BE2C (cell line): ENCODE measurements at regions not wholly inside any gene's neighbourhood (a gene's known extent, or its start where the extent isn't known, plus 50 kb on each side); places are given as distances from the start of the nearest gene placed in this dataset.

Experiments used
- DNase-seq: peaks from one replicate; pipeline ENCODE4 v3.0.0-alpha.2; 2020
- H3K27me3 ChIP-seq: fragments of 250-450 bp; sonication (Bioruptor Pico); 2 replicates; pipeline ENCODE4 v1.5.1; 2020; ENCODE audit warnings: mild to moderate bottlenecking
- H3K36me3 ChIP-seq: fragments of 250-450 bp; sonication (Bioruptor Pico); 2 replicates; pipeline ENCODE4 v1.5.1; 2020; ENCODE audit warnings: mild to moderate bottlenecking
- H3K4me1 ChIP-seq: fragments of 250-450 bp; sonication (Bioruptor Pico); 2 replicates; pipeline ENCODE4 v1.5.1; 2020
- H3K4me3 ChIP-seq: 2 replicates; pipeline ENCODE4 v1.5.1; 2011; ENCODE audit warnings: low read depth, low read length
- H3K9me3 ChIP-seq: fragments of 250-450 bp; sonication (Bioruptor Pico); 2 replicates; pipeline ENCODE4 v1.5.1; 2020
- TF ChIP-seq, protein P1 (sequence below): IDR thresholded peaks from 2 replicates; pipeline ENCODE4 v1.5.1; 2012; ENCODE audit warnings: mild to moderate bottlenecking, low read depth, low read length

DNA sequence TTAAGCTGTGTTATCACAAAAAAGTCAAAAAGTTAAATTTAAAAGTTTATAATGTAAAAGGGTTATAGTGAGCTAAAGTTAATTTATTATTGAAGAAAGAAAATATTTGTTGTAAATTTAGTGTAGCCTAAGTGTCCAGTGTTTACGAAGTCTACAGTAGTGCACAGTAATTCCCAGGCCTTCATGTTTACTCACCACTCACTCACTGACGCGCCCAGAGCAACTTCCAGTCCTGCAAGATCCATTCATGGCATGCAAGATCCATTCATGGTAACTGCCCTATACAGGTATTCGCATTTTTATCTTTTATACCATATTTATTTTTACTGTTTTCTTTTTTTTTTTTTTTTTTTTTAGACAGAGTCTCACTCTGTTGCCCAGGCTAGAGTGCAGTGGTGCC, 69.5 kb downstream of the TPRA1 start:
- TF ChIP-seq, protein P1, sequence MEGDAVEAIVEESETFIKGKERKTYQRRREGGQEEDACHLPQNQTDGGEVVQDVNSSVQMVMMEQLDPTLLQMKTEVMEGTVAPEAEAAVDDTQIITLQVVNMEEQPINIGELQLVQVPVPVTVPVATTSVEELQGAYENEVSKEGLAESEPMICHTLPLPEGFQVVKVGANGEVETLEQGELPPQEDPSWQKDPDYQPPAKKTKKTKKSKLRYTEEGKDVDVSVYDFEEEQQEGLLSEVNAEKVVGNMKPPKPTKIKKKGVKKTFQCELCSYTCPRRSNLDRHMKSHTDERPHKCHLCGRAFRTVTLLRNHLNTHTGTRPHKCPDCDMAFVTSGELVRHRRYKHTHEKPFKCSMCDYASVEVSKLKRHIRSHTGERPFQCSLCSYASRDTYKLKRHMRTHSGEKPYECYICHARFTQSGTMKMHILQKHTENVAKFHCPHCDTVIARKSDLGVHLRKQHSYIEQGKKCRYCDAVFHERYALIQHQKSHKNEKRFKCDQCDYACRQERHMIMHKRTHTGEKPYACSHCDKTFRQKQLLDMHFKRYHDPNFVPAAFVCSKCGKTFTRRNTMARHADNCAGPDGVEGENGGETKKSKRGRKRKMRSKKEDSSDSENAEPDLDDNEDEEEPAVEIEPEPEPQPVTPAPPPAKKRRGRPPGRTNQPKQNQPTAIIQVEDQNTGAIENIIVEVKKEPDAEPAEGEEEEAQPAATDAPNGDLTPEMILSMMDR: no peak
- Histone ChIP-seq H3K4me3 (no peak overlapping the region), H3K36me3 (no peaks in the 10 kb centered on the region), H3K27me3 (peaks cover 4% of the 10 kb centered on the region; the same call in 1 of the 2 replicates), H3K9me3 (no peaks in the 10 kb centered on the region), H3K4me1 (no peaks in the 10 kb centered on the region)
- no peak for DNase-seq

DNA sequence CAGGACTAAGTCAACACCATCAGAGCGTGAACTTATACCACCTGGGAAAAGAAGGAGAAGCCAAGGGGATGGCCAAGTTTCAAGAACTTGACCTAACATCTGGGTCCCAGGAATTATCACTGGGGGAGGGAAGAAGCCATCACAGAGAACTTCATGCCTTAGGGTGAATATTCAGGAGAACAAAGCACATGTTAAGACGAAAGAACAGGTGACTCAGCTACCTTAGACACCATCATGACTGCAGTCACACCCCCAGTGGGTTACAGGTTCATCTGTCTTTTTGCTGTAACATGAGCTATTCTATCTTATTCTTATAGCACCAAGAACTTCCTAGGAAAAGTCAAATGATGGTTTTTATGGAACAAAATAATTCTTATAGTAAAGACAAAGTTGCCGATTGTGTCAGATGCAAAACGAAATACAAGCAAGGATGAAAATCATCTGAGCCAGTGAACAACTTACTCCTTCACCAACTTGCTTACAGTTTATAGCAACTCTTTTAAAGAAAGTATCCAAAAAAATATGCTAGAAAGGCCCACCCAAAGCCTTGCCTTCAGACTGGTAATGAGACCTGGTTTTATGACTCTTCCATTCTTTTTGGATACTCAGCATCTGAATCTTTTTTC, 72.0 kb downstream of the TPRA1 start:
- H3K4me3 ChIP-seq: no peak overlapping the region
- DNase-seq: no peak
- no peaks in the 10 kb centered on the region for H3K9me3 ChIP-seq
- H3K36me3 ChIP-seq: no peaks in the 10 kb centered on the region
- H3K27me3 ChIP-seq: peaks cover 4% of the 10 kb centered on the region; the same call in 1 of the 2 replicates
- H3K4me1 ChIP-seq: no peaks in the 10 kb centered on the region
- TF ChIP-seq, protein P1: no peak

DNA sequence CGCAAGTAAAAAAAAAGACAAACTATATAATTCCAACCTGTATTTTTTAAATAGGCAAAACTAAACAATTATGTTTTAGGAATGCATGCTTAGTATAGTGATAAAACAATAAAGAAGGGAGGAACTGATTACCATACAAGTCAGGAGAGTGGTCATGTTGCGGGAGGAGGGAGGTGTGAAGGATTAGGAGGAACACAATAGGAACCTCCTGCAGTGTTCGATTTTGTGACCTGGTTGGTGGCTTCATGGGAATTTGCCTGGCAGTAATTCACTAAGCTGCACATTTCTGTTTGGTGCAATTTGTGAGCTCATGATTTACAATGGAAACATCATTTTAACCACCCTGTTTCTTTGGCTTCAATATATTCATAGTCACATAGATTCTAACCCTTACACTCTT, 78.3 kb downstream of the TPRA1 start:
- Histone ChIP-seq H3K4me3 (no peak overlapping the region), H3K9me3 (no peaks in the 10 kb centered on the region), H3K36me3 (no peaks in the 10 kb centered on the region), H3K27me3 (peaks cover 4% of the 10 kb centered on the region), H3K4me1 (no peaks in the 10 kb centered on the region)
- no peak for DNase-seq
- TF ChIP-seq, protein P1: no peak

DNA sequence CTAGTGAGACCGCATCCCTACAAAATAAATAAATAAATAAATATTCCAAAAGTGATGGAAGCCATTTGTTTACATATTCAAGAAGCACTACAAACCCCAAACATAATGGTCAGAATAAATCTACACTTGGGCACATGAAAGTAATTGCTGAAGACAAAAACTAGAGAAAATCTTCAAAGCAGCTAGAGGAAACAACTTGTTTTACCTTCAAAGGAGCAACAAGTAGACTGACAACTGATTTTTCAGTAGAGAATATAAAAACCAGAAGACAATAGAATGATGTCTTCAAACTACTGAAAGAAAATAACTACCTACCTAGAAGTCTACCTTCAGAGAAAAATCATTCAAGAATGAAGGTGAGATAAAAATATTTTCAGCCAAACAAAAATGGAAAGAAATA, 89.4 kb downstream of the TPRA1 start:
- Histone ChIP-seq H3K36me3 (no peaks in the 10 kb centered on the region), H3K4me1 (no peaks in the 10 kb centered on the region), H3K9me3 (no peaks in the 10 kb centered on the region), H3K27me3 (no peaks in the 10 kb centered on the region), H3K4me3 (no peak overlapping the region)
- no peak for DNase-seq
- TF ChIP-seq, protein P1: no peak

DNA sequence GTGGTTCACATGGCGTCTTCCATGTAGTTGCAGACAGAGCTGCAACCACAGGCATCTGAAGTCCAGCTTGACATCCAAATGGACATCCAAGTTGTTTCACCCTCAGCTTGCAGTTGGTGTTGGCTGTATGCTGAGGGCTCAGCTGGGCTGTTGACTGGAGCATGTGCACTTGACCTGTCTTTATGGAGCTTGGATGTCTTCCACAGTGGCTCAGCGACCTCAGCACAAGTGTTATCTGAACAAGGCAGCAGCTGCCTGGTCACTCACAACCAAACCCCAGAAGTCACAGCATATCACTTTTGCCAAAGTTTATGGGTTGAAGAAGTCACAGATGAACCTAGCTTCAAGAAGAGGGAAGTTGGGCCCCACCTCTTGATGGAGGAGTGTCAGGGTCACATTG, 92.9 kb downstream of the TPRA1 start:
- no peaks in the 10 kb centered on the region for H3K27me3 ChIP-seq
- H3K9me3 ChIP-seq: no peaks in the 10 kb centered on the region
- no peak overlapping the region for H3K4me3 ChIP-seq
- no peaks in the 10 kb centered on the region for H3K36me3 ChIP-seq
- no peaks in the 10 kb centered on the region for H3K4me1 ChIP-seq
- TF ChIP-seq, protein P1: no peak
- no peak for DNase-seq

DNA sequence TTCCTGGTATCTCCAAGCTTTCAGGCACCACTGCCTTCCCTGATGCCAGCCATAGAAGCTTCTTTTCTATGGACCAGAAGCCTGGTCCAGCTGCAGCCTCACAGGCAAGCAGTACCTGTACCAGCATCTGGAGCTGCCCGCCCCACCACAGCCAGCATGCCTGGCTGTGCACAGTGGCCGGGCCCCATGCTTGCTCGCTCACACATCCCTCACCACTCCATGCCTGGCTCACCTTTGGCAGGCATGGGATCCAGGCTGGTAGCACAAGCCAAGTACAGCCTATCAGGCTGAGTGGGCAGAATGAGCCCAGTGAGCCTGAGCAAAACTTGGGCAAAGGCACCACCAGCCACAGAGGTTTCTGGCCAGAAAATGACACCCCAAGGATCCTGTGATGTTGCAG, 93.4 kb downstream of the TPRA1 start:
- TF ChIP-seq, protein P1: no peak
- Histone ChIP-seq H3K36me3 (no peaks in the 10 kb centered on the region), H3K4me1 (no peaks in the 10 kb centered on the region), H3K27me3 (no peaks in the 10 kb centered on the region), H3K4me3 (no peak overlapping the region), H3K9me3 (no peaks in the 10 kb centered on the region)
- no peak for DNase-seq
